Renal pelvis (tissue), 1 donor: ENCODE measurements at regions not wholly inside any gene's neighbourhood (a gene's known extent, or its start where the extent isn't known, plus 50 kb on each side); places are given as distances from the start of the nearest gene placed in this dataset.

Experiments used
- DNase-seq: peaks from one replicate; pipeline ENCODE4 v3.0.0-alpha.2; 2013

DNA sequence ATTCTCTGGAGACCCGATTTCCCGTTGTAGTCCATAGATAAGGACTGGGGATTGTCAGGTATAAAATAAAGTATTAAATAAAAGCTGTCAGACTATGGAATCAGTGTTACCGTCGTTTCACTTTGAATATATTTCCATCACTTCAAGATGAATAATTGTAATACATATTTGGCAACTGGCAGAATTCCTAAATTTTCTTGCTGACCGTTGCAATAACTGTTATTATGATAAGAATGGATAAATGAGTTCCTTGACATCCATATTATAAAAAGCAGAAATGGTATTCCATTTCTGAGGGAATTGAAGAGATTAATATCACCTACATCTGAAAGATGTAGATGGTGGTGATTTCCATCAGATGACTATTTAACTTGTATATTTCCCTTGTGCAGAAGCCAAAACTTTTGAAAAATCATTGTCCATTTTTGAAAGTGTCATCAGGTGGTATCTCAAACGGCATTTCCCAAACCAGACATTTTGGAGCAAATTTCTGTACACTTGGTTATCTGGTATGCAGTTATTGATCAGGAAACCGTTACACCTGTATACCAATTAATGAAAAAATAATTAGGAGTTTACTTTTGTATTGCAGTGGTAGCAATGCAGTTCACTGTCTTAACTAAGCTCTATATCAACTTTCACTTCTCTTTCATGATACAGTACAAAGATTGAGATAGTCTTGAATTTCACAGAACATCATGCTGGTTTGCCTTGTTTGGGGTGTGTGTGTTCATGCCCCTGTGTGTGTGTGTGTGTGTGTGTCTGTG, 878.5 kb downstream of the PCDH18 start:
- no peak for DNase-seq

- no peak for DNase-seq
Measured at GRCh38 chr4:136651932-136652331, 880.4 kb downstream of the PCDH18 start.

GRCh38 chr4:136651278-136651667, 881.0 kb downstream of the PCDH18 start:
- DNase-seq: no peak

GRCh38 chr4:136650541-136651277, 881.6 kb downstream of the PCDH18 start:
- DNase-seq: no peak

DNA sequence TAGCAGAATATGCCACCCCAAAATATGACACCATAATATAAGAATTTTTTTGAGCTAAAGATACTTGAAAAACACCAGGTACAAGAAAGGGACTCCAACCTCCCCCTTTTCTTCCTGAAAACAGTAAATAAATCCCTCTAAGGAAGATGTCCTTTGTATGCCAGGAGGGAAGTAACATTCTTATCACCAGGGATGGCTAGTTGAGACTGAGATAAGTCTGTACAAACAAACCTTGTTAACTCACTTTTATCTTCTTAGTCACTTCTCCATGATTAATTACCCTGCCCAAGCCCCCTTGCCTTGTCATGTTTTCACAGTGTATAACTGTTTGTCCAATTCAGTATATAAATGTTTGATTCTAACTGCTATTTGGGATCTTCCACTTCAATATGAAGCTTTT, 888.0 kb downstream of the PCDH18 start:
- no peak for DNase-seq

GRCh38 chr4:136643416-136643815, 888.9 kb downstream of the PCDH18 start:
- no peak for DNase-seq

GRCh38 chr4:136637071-136637777, 895.1 kb downstream of the PCDH18 start:
- DNase-seq: no peak

DNA sequence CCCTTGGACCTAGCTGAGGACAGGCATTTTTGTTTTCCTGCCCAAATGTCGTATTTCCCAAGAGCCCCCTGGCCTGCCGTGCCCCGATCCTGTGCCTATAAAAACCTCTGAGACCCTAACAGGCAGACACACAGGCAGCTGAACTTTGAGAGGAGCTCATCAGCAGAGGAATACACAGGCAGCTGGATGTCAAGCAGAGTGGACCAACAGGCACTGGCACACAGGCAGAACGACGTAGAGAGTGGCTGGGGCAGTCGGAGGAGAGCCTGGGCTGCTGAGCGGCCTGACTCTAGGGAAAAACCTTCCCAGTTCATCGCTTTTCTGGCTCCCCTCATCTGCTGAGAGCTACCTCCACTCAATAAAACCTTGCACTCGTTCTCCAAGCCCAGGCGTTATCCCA, 896.1 kb downstream of the PCDH18 start:
- no peak for DNase-seq

DNA sequence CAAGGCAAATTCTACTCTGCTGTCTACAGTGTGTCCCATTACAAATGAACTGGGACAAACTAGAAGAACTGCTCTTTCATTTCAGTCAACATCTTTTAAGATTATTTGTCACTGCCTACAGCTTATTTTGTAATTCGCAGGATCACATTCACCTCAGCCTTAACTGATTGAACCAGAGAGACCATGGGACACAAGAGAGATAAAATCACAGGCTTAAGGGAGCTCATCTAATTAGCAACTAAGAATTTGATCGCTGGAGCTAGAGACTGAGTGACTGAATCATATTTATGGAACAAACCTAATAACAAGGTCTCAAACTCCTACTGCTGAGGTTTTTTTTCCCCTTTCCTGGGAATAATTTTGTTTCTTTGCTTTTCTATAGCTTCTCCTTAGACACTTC, 898.2 kb downstream of the PCDH18 start:
- DNase-seq: no peak

DNA sequence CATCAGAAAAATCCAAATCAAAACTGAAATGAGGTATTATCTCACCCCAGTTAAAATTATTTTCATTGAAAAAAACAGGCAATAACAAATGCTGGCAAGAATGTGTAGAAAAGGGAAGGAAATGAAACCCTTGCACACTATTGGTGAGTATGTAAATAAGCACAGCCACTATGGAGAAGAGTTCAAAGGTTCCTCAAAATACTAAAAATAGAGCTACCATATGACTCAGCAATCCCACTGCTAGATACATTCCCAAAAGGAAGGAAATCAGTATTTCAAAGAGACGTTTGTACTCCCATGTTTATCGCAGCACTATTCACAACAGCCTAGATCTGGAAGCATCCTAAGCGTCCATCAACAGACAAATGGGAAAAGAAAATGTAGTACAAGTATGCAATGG, 932.4 kb downstream of the PCDH18 start:
- no peak for DNase-seq

DNA sequence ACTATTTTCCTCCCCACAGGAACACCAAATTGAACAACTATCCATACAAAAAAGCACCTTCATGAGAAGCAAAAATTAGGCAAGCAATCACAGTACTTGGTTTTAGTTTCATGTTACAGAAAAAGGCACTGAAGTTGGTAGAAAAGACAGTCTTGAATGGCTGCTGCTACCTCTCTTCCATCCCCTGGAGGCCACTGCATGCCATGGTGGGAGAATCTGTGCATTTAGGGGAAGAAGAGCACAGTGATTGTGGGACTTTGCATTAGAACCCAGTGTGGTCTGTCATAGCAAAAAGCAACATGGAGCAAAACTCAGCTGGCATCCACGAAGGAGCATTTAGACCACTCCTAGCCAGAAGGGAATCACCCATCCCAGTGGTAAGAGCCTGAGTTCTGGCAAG, 941.9 kb downstream of the PCDH18 start:
- DNase-seq: no peak

DNA sequence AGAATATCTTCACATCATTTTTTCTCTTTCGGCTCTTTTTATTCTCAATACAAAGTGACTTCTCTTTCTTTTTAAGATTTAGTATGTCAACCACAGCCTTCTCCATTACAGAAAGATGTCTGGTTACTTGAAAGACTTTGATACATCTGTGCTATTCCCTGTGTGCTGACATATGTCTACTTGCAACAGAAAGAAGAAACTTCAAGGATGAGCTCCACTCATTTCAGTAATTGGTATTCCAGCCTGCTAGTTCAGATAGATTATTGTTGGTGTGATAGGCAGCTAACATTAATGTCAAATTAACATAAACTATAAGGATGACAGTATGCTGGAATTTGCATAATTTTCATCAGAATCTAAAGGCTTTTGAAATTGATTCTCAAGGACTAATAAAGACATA, 948.7 kb downstream of the PCDH18 start:
- no peak for DNase-seq

GRCh38 chr4:136581119-136581518, 951.2 kb downstream of the PCDH18 start:
- no peak for DNase-seq

- DNase-seq: no peak
Measured at GRCh38 chr4:136575146-136575545, 957.1 kb downstream of the PCDH18 start.

DNA sequence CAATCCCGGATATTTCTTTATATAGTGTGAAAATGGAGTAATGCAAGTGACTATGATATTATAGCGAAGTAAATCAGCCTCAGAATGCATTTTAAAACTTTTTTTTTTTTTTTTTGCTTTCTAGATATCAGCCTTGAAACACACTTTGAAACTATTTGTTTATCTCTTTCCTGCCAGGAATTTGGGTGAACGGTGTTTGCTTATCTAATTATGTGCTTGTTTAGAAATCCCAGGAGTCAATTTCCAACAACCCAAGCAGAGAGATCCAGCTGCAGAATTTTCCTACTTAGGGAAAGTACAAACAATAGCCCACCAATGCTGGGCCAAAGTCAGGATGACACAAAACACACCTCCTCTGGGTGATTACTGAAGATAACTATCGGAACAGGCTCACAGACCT, 958.8 kb downstream of the PCDH18 start:
- DNase-seq: no peak

- no peak for DNase-seq
Measured at GRCh38 chr4:136571315-136571714, 961.0 kb downstream of the PCDH18 start.

DNA sequence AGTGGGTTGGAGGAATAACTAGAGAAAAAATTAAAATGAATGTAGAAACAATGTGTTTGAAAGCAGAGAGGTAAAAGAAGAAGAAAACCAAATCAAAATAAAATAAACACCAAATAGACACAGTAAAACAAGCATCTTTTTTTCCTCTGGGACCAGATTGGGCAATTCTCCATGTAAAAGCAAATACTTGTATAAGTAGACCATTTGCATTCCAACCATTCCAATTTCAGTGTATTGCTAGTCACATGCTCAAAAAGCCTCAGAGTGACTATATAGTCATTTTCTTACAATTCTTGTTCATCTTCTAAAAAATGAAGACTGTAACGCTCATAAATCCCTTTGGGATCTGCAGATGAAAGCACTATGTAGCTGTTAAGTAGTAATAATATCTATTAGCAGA, 969.5 kb downstream of the PCDH18 start:
- no peak for DNase-seq

DNA sequence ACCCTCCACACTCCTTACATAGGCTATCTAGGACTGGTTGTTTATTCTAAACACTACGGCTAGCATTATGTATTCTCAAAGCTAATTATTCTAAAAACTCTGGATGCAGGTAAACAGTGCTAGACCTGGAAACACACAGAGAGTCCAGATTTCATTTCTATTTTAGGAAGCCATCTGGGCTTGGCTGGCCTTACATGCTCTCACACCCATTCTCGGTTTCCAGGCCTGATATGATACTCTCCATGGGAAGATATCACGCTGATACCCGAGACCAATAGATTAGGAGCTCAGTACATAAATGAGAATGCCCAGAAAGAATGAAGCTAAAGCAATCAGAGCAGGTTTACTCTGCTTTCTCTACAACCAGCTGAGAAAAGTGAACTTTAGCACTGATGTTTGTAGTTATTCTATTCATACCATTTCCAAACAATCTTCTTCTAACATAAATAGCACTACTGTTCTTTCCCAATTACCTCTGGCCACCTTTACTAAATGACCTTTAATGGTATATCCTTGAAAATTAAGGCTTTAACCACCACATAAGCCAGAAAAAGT, 973.3 kb downstream of the PCDH18 start:
- DNase-seq: no peak

- DNase-seq: no peak
Measured at GRCh38 chr4:136557396-136557795, 974.9 kb downstream of the PCDH18 start.

- no peak for DNase-seq
Measured at GRCh38 chr4:136554033-136554432, 978.3 kb downstream of the PCDH18 start.

DNA sequence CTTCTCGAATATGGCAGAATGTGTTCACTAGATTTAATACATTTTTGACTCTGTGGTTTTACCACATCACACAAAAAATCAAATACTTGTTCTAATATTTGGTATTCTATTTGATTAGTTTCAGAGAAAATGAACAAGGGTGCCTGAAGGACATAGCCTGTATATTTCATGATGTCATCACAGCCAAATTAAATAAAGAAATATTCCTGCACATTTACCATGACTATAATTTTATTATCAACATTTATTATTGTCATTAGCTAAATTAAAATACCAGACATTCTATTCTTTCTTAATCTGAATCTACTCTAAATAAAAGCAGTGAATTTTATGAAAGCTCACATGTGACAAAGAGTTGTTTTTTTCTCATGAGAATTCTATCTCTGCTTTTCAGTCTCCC, 980.5 kb downstream of the PCDH18 start:
- DNase-seq: no peak

- DNase-seq: no peak
Measured at GRCh38 chr4:136540747-136541146, 991.5 kb downstream of the PCDH18 start.

DNA sequence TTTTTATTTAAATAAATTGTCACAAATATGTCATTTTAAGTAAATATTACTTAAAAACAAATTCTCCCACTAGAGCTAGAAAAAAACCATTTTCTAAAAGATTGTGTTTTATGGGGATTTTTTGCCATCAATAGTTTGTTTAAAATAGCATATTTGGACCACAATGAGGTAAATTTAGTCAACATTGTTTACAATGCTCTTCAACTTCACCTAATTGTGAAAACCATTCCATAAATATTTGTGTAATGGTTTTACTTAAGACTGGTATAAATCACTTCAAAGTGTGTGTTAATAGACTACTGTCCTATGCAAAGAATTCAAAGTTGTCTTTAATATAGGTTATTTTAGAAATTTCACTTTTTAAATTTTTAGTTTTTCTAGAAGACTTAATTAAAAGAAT, 1004.2 kb downstream of the PCDH18 start:
- no peak for DNase-seq
